ENCODE measurements at regions not wholly inside any gene's neighbourhood (a gene's known extent, or its start where the extent isn't known, plus 50 kb on each side); places are given as distances from the start of the nearest gene placed in this dataset.

DNA sequence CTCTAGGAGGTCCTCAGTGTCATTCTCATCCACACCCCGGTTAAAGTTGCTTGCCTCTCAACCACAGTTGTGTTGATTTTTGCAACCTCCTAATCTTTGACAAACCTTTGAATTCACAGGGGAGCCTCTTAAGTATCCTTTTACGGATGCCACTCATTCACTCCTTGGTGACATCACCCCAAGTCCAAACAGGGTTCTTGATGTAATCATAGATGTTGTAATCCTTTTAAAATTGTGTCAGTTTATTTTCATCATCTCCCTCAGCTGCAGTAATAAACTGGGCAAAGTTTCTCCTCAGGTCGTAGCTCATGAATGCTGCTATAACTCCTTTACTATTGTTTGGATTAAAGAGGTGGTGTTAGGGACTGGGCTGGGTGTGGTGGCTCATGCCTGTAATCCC is 637.2 kb upstream of the NUDT12 start:
- no peak overlapping the region for H3T11ph ChIP-seq (ENCODE audit: low read length)
- no peak for DNase-seq
- H3K36me3 Mint-ChIP-seq (ENCODE audit: insufficient read depth in 1 of 3, low read depth in 3 of 3): no peaks in the 10 kb centered on the region
- H2BK15ac ChIP-seq (ENCODE audit: low read depth, low read length): no peak overlapping the region
- no peaks in the 10 kb centered on the region for H3K27me3 ChIP-seq (ENCODE audit: insufficient read depth, low read length)
- H3K27me3 Mint-ChIP-seq (ENCODE audit: low read depth): no peaks in the 10 kb centered on the region
- TF ChIP-seq, protein P1, sequence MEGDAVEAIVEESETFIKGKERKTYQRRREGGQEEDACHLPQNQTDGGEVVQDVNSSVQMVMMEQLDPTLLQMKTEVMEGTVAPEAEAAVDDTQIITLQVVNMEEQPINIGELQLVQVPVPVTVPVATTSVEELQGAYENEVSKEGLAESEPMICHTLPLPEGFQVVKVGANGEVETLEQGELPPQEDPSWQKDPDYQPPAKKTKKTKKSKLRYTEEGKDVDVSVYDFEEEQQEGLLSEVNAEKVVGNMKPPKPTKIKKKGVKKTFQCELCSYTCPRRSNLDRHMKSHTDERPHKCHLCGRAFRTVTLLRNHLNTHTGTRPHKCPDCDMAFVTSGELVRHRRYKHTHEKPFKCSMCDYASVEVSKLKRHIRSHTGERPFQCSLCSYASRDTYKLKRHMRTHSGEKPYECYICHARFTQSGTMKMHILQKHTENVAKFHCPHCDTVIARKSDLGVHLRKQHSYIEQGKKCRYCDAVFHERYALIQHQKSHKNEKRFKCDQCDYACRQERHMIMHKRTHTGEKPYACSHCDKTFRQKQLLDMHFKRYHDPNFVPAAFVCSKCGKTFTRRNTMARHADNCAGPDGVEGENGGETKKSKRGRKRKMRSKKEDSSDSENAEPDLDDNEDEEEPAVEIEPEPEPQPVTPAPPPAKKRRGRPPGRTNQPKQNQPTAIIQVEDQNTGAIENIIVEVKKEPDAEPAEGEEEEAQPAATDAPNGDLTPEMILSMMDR (conservative IDR thresholded peaks at IDR 0.05): no peak
- no peak overlapping the region for H2BK5ac ChIP-seq (ENCODE audit: insufficient read length, low read length)
- H2AFZ ChIP-seq (ENCODE audit: low read length): no peak overlapping the region
- no peak overlapping the region for H4K8ac ChIP-seq (replicated peaks; ENCODE audit: insufficient read length, low read depth, low read length)
- H3K14ac ChIP-seq (ENCODE audit: insufficient read depth, low read length): no peak overlapping the region
- H3K27ac Mint-ChIP-seq: no peak overlapping the region
- H3K4me1 ChIP-seq (ENCODE audit: insufficient read depth, low read length): no peaks in the 10 kb centered on the region
- no peak overlapping the region for H4K5ac ChIP-seq (ENCODE audit: insufficient read length, low read depth, low read length)
- no peak overlapping the region for H2BK120ac ChIP-seq (ENCODE audit: low read depth, low read length, poor library complexity, severe bottlenecking)
- H2BK12ac ChIP-seq (ENCODE audit: insufficient read length, low read depth, low read length): no peak overlapping the region
- no peak overlapping the region for H2AK5ac ChIP-seq (ENCODE audit: insufficient read length, low read length)
- H3K18ac ChIP-seq (ENCODE audit: insufficient read length, low read depth, low read length): no peak overlapping the region
- no peak overlapping the region for H3K56ac ChIP-seq (ENCODE audit: insufficient read length, low read depth, low read length)
- H3K27ac ChIP-seq (ENCODE audit: insufficient read length, low read depth, low read length): no peak overlapping the region
- H3K4me1 Mint-ChIP-seq: peaks cover 0 to 2% of the 10 kb centered on the region in 2 experiments; a peak in 1 of 4 replicates
- no peak overlapping the region for H4K91ac ChIP-seq (ENCODE audit: insufficient read length, low read depth, low read length)
- no peaks in the 10 kb centered on the region for H3K9me3 Mint-ChIP-seq
- H3K4me3 Mint-ChIP-seq: no peak overlapping the region
- H3K79me2 ChIP-seq (ENCODE audit: insufficient read depth, low read length): no peaks in the 10 kb centered on the region
- H3K79me1 ChIP-seq (ENCODE audit: insufficient read depth, low read depth, low read length, poor library complexity, severe bottlenecking): no peaks in the 10 kb centered on the region
- H3K23ac ChIP-seq (ENCODE audit: insufficient read length, low read depth, low read length): no peak overlapping the region
- H4K20me1 ChIP-seq (ENCODE audit: control insufficient read depth, insufficient read depth, insufficient read length): no peaks in the 10 kb centered on the region
- H3K4ac ChIP-seq (ENCODE audit: low read depth, low read length): no peak overlapping the region
- WGBS (ENCODE audit: extremely low coverage, insufficient read length, low lambda C conversion rate): no CpG with 5 or more reads among the region's 3 CpGs
- H3K4me2 ChIP-seq (ENCODE audit: insufficient read depth, insufficient read length, low read length): no peak overlapping the region
- no peaks in the 10 kb centered on the region for H3K23me2 ChIP-seq (ENCODE audit: insufficient read length, low read depth, low read length, poor library complexity, severe bottlenecking)
- no peak overlapping the region for H2BK20ac ChIP-seq (ENCODE audit: low read depth, low read length, poor library complexity, severe bottlenecking)
- no peaks in the 10 kb centered on the region for H3K9me3 ChIP-seq (ENCODE audit: control insufficient read depth, low read depth, low read length)
- H3K9ac ChIP-seq (ENCODE audit: extremely low read depth, insufficient read length, low read length): no peak overlapping the region
